ENCODE measurements at regions not wholly inside any gene's neighbourhood (a gene's known extent, or its start where the extent isn't known, plus 50 kb on each side); places are given as distances from the start of the nearest gene placed in this dataset.

DNA sequence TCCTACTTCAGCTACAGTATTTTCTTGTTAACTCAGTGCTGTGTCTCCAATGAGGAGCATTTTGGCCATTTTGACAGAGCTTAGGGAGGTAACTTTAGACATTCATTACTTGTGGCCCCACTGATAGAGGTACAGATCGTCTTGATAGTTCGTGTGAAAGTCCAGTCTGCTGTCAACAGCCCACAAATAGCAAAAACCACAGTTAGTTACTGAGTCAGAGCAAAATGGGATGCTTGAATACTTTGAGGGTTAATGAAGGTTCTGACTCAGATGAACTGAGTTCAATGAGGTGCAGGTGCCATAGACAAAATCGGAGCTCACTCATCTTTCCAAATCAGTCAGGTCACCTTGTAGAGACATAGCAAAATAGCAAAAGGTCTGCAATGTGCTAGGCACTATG, 163.1 kb upstream of the TLE4 start:
- TF ChIP-seq, protein P1, sequence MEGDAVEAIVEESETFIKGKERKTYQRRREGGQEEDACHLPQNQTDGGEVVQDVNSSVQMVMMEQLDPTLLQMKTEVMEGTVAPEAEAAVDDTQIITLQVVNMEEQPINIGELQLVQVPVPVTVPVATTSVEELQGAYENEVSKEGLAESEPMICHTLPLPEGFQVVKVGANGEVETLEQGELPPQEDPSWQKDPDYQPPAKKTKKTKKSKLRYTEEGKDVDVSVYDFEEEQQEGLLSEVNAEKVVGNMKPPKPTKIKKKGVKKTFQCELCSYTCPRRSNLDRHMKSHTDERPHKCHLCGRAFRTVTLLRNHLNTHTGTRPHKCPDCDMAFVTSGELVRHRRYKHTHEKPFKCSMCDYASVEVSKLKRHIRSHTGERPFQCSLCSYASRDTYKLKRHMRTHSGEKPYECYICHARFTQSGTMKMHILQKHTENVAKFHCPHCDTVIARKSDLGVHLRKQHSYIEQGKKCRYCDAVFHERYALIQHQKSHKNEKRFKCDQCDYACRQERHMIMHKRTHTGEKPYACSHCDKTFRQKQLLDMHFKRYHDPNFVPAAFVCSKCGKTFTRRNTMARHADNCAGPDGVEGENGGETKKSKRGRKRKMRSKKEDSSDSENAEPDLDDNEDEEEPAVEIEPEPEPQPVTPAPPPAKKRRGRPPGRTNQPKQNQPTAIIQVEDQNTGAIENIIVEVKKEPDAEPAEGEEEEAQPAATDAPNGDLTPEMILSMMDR (IDR thresholded peaks at IDR 0.05) = no peak
- no peak for TF ChIP-seq POLR2A (IDR thresholded peaks at IDR 0.05)
- no peak for TF ChIP-seq EP300 (IDR thresholded peaks at IDR 0.05)

All from stomach (tissue), 4 donors.